Thyroid gland (tissue), 4 donors: ENCODE measurements at regions not wholly inside any gene's neighbourhood (a gene's known extent, or its start where the extent isn't known, plus 50 kb on each side); places are given as distances from the start of the nearest gene placed in this dataset.

Experiments
- DNase-seq, 2 donors: peaks; one replicate each; pipeline ENCODE4 v3.0.0-alpha.2; 2019
- H3K27ac ChIP-seq, 3 donors: fragments of 200-600 bp; sonication (generic); 1 replicate in 2 of 3; 2 replicates in 1 of 3; pipeline ENCODE4 v1.5.1; 2016 to 2019; ENCODE audit warnings: mild to moderate bottlenecking in 1 of 3, moderate library complexity in 1 of 3
- H3K27me3 ChIP-seq: fragments of 200-600 bp; sonication (generic); one replicate; pipeline ENCODE4 v1.5.1; 2019
- H3K36me3 ChIP-seq, 2 donors: fragments of 200-600 bp; sonication (generic); one replicate each; pipeline ENCODE4 v1.5.1; 2016 to 2019
- H3K4me1 ChIP-seq, 2 donors: fragments of 200-600 bp; sonication (generic); one replicate each; pipeline ENCODE4 v1.5.1; 2017 to 2019
- H3K4me3 ChIP-seq, 3 donors: fragments of 200-600 bp; sonication (generic); replicated peaks in 1 of 3; 1 replicate in 2 of 3; 2 replicates in 1 of 3; pipeline ENCODE4 v1.5.1; 2016; ENCODE audit warnings: mild to moderate bottlenecking in 1 of 3
- H3K9me3 ChIP-seq: fragments of 200-600 bp; sonication (generic); one replicate; pipeline ENCODE4 v1.5.1; 2017
- POLR2A ChIP-seq, 2 donors: fragments of 450-650 bp; IDR thresholded peaks; one replicate each; pipeline ENCODE4 v1.6.1; 2017; ENCODE audit warnings: antibody characterized with exemption in 2 of 2, mild to moderate bottlenecking in 2 of 2, moderate library complexity in 1 of 2
- WGBS, 2 donors: methylation state at CpG; one replicate each; pipeline ENCODE4 v1.1.5; 2017; 5-methylcytosine and 5-hydroxymethylcytosine counted together
- intact Hi-C: fragments of 100-400 bp; cut with DNase I; formaldehyde crosslinking; loops from one replicate; pipeline ENCODE4 v1.15.1; 2023
- TF ChIP-seq, protein P1 (sequence below), 6 experiments: fragments of 200-600 bp in 3 of 6; fragments of 450-650 bp in 3 of 6; sonication (generic) in 3 of 6; IDR thresholded peaks; one replicate each; pipeline ENCODE4 v1.5.1; 2016 to 2019; ENCODE audit warnings: antibody characterized with exemption in 6 of 6, mild to moderate bottlenecking in 2 of 6, inconsistent platforms in 1 of 6, moderate library complexity in 1 of 6

DNA sequence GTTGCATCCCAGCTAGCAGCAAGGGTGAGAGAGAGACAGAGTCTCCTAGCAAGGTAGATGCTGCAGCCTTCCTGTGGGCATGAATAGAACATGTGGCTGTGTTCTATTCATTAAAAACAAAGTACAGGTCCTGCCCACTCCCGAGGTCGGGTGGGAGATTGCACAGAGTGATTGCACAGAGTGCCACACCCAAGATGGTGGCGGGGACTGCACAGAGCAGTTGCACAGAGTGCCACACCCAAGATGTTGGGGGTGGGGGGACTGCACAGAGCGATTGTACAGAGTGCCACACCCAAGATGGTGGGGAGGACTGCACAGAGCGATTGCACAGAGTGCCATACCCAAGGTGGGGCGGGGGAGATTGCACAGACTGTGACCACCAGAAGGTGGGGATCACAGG is 410.8 kb upstream of the EEF2KMT start:
- DNase-seq, result no peak
- Histone ChIP-seq H3K4me3 (no peak overlapping the region), H3K27me3 (no peaks in the 10 kb centered on the region), H3K9me3 (no peaks in the 10 kb centered on the region), H3K27ac (no peak overlapping the region), H3K36me3 (no peaks in the 10 kb centered on the region), H3K4me1 (peaks cover 3 to 17% of the 10 kb centered on the region in 2 donors)
- TF ChIP-seq, protein P1, sequence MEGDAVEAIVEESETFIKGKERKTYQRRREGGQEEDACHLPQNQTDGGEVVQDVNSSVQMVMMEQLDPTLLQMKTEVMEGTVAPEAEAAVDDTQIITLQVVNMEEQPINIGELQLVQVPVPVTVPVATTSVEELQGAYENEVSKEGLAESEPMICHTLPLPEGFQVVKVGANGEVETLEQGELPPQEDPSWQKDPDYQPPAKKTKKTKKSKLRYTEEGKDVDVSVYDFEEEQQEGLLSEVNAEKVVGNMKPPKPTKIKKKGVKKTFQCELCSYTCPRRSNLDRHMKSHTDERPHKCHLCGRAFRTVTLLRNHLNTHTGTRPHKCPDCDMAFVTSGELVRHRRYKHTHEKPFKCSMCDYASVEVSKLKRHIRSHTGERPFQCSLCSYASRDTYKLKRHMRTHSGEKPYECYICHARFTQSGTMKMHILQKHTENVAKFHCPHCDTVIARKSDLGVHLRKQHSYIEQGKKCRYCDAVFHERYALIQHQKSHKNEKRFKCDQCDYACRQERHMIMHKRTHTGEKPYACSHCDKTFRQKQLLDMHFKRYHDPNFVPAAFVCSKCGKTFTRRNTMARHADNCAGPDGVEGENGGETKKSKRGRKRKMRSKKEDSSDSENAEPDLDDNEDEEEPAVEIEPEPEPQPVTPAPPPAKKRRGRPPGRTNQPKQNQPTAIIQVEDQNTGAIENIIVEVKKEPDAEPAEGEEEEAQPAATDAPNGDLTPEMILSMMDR (IDR thresholded peaks at IDR 0.05), result no peak
- TF ChIP-seq POLR2A (IDR thresholded peaks at IDR 0.05), result no peak
- intact Hi-C loops, result loop anchor here (10.0 kb wide), 1 partner anchor 96 kb away; no protein-coding TSS in a partner anchor
- 67 to 93% methylated on average over 4 to 6 of the region's 6 CpGs for WGBS, 2 donors

DNA sequence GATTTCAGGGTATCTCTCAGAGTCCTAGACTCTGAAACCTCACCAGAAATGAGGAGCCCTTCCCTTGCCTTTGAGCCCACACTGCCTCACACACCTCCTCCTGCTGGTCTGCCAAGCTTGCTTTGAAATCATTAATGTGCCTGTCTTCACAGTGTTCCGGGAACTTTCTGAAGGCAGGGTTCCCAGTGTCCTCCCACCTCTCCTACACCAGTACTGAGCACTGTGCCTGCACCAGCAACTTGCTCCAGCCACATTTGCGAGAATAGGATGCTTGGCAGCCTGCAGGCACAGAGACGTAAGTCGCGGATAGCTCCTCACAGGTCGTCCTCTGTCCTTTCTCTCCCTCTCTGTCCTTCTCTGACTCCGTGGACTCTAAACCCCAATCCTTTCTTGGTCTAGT is 408.4 kb upstream of the EEF2KMT start:
- Histone ChIP-seq H3K4me1 (peaks cover 3 to 17% of the 10 kb centered on the region in 2 donors), H3K9me3 (no peaks in the 10 kb centered on the region), H3K27me3 (no peaks in the 10 kb centered on the region), H3K4me3 (no peak overlapping the region), H3K36me3 (no peaks in the 10 kb centered on the region), H3K27ac (no peak overlapping the region)
- TF ChIP-seq POLR2A (IDR thresholded peaks at IDR 0.05), result no peak
- TF ChIP-seq, protein P1 (IDR thresholded peaks at IDR 0.05), result no peak
- 79 to 81% methylated on average over 7 of the region's 7 CpGs for WGBS, 2 donors
- no peak for DNase-seq
- intact Hi-C loops, result loop anchor here (10.0 kb wide), 1 partner anchor 99 kb away; no protein-coding TSS in a partner anchor

DNA sequence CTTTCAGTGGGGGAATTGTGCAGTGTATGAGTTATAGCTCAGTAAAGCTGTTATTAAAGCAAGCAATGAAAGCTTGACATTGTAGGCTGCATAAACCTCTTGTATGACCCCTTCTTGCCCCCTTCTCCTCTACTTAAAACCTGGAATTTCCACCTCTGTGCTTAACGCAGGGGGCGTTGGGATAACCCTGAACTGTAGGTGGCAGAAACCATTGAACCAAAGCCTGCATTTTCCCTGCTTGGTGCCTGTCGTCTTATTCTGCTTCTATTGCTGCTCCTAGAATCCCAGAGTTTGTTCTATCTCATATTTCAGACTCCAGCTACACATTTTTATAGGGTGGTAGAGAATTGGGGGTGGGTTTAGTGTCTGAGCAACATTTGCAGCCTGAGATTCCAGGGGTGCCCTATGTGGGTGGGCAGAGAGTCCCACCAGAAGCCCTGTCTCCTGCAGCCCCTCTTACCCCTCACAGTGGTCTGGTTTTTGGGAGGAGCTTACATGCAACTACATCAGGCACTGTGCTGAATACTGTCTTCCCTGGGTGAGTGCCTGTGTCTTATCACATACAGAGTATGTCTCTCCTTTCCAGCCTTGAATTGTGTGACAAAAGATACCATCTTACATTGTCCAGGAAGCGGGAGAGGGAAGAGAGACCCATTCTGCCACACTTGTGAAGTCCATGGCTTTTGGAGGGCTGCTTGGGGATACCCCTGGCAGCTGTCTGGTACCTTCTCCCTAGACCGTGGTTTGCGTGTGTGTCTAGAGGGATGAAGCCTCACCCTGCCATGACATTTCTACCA is 407.7 kb upstream of the EEF2KMT start:
- Histone ChIP-seq H3K9me3 (no peaks in the 10 kb centered on the region), H3K27me3 (no peaks in the 10 kb centered on the region), H3K4me1 (peaks cover 3 to 13% of the 10 kb centered on the region in 2 donors), H3K36me3 (no peaks in the 10 kb centered on the region), H3K4me3 (no peak overlapping the region), H3K27ac (no peak overlapping the region)
- intact Hi-C loops, result loop anchor here (10.0 kb wide), 1 partner anchor 100 kb away; no protein-coding TSS in a partner anchor
- WGBS, 2 donors, result 56 to 65% methylated on average over 6 of the region's 6 CpGs
- TF ChIP-seq, protein P1 (IDR thresholded peaks at IDR 0.05), result no peak
- no peak for TF ChIP-seq POLR2A (IDR thresholded peaks at IDR 0.05)
- no peak for DNase-seq

DNA sequence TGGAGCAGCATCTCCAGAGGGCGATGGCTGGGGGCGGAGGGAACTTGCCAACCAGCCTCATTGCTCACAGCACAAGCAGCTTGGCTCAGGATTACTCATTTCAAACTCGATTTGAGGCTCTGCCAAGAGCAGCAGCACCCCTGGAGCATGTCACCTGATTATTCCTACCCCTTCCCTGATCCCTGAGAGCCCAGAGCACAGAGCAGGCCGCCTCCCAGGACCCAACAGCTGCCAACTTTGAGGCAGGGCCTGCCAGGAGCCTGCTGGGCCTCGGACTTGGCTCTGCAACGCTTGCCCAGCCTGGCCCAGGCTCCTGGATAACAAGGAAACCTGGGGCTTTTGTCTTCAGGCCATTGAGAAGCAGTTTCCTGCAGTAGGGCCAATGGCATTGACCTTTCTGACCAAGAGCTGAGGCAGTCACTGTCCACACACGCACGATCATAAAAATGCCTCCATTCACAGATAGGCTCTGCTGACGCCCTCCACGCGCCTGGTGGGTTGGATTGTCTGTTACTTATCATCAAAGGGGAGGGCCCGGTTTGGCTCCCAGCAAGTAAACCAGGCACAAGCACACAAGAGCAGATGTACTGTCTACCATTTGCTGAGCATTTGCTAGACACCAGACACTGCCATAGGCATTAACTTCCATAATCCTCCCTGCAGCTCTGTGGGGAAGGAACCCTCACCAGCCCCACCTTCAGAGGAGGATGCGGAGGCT is 406.6 kb upstream of the EEF2KMT start:
- intact Hi-C loops, result loop anchor here (10.0 kb wide), 1 partner anchor 101 kb away; no protein-coding TSS in a partner anchor
- Histone ChIP-seq H3K9me3 (no peaks in the 10 kb centered on the region), H3K4me3 (no peak overlapping the region), H3K36me3 (no peaks in the 10 kb centered on the region), H3K27ac (peak overlapping the region in 2 of 3 donors; percentile 23 to 31), H3K4me1 (peaks cover 0 to 6% of the 10 kb centered on the region in 2 donors), H3K27me3 (no peaks in the 10 kb centered on the region)
- 31 to 56% methylated on average over 6 to 11 of the region's 13 CpGs for WGBS, 2 donors
- peak; percentile 89 to 90 for DNase-seq
- no peak for TF ChIP-seq POLR2A (IDR thresholded peaks at IDR 0.05)
- TF ChIP-seq, protein P1 (IDR thresholded peaks at IDR 0.05), result no peak
